ENCODE measurements at regions not wholly inside any gene's neighbourhood (a gene's known extent, or its start where the extent isn't known, plus 50 kb on each side); places are given as distances from the start of the nearest gene placed in this dataset.
A peak's percentile ranks its signal among the peaks of the same experiment; 100 is the strongest.

GRCh38 chr2:234288974-234289455, 207.9 kb downstream of the ARL4C start:
- H3K27me3 Mint-ChIP-seq (ENCODE audit: low read depth) = no peaks in the 10 kb centered on the region
- peaks cover 73% of the 10 kb centered on the region for H3K4me1 Mint-ChIP-seq (ENCODE audit: low read depth)
- peaks cover 17% of the 10 kb centered on the region for H3K36me3 Mint-ChIP-seq (ENCODE audit: low read depth)
- H3K9me3 Mint-ChIP-seq = peaks cover 5% of the 10 kb centered on the region
- H3K4me3 Mint-ChIP-seq = peak overlapping the region; percentile 58
- peak overlapping the region; percentile 99 for H3K27ac Mint-ChIP-seq

- H3K27me3 Mint-ChIP-seq (ENCODE audit: low read depth) = no peaks in the 10 kb centered on the region
- peak overlapping the region; percentile 18 for H3K27ac Mint-ChIP-seq
- H3K36me3 Mint-ChIP-seq (ENCODE audit: low read depth) = peaks cover 24% of the 10 kb centered on the region
- H3K4me1 Mint-ChIP-seq (ENCODE audit: low read depth) = peaks cover 75% of the 10 kb centered on the region
- peaks cover 12% of the 10 kb centered on the region for H3K9me3 Mint-ChIP-seq
- H3K4me3 Mint-ChIP-seq = no peak overlapping the region
These were observed 209.2 kb downstream of the ARL4C start for GRCh38 chr2:234287650-234288049.

GRCh38 chr2:234286956-234287355, 209.9 kb downstream of the ARL4C start:
- Mint-ChIP-seq H3K4me3 (no peak overlapping the region), H3K4me1 (ENCODE audit: low read depth) (peaks cover 71% of the 10 kb centered on the region), H3K9me3 (peaks cover 15% of the 10 kb centered on the region), H3K36me3 (ENCODE audit: low read depth) (peaks cover 28% of the 10 kb centered on the region), H3K27ac (no peak overlapping the region), H3K27me3 (ENCODE audit: low read depth) (no peaks in the 10 kb centered on the region)

GRCh38 chr2:234286118-234286598, 210.7 kb downstream of the ARL4C start:
- peaks cover 15% of the 10 kb centered on the region for H3K9me3 Mint-ChIP-seq
- peaks cover 29% of the 10 kb centered on the region for H3K36me3 Mint-ChIP-seq (ENCODE audit: low read depth)
- peak overlapping the region; percentile 4 for H3K27ac Mint-ChIP-seq
- H3K27me3 Mint-ChIP-seq (ENCODE audit: low read depth) = no peaks in the 10 kb centered on the region
- H3K4me3 Mint-ChIP-seq = no peak overlapping the region
- peaks cover 66% of the 10 kb centered on the region for H3K4me1 Mint-ChIP-seq (ENCODE audit: low read depth)

- Mint-ChIP-seq H3K4me1 (ENCODE audit: low read depth) (peaks cover 66% of the 10 kb centered on the region), H3K36me3 (ENCODE audit: low read depth) (peaks cover 34% of the 10 kb centered on the region), H3K9me3 (peaks cover 19% of the 10 kb centered on the region), H3K27ac (no peak overlapping the region), H3K27me3 (ENCODE audit: low read depth) (no peaks in the 10 kb centered on the region), H3K4me3 (no peak overlapping the region)
These were observed 211.3 kb downstream of the ARL4C start for GRCh38 chr2:234285541-234285940.

GRCh38 chr2:234279637-234280036, 217.2 kb downstream of the ARL4C start:
- H3K27ac Mint-ChIP-seq = peak overlapping the region; percentile 92
- H3K4me3 Mint-ChIP-seq = no peak overlapping the region
- H3K4me1 Mint-ChIP-seq (ENCODE audit: low read depth) = peaks cover 66% of the 10 kb centered on the region

GRCh38 chr2:234278556-234279255, 218.2 kb downstream of the ARL4C start:
- peak overlapping the region; percentile 92 for H3K27ac Mint-ChIP-seq

More at GRCh38 chr2:234279637-234280036, 217.2 kb downstream of the ARL4C start:
- Mint-ChIP-seq H3K36me3 (ENCODE audit: low read depth) (peaks cover 43% of the 10 kb centered on the region), H3K9me3 (peaks cover 40% of the 10 kb centered on the region), H3K27me3 (ENCODE audit: low read depth) (no peaks in the 10 kb centered on the region)

GRCh38 chr2:234275515-234275914, 221.4 kb downstream of the ARL4C start:
- H3K27me3 Mint-ChIP-seq (ENCODE audit: low read depth) = no peaks in the 10 kb centered on the region
- peak overlapping the region; percentile 51 for H3K4me3 Mint-ChIP-seq
- H3K9me3 Mint-ChIP-seq = peaks cover 27% of the 10 kb centered on the region
- peaks cover 29% of the 10 kb centered on the region for H3K36me3 Mint-ChIP-seq (ENCODE audit: low read depth)
- peak overlapping the region; percentile 50 for H3K27ac Mint-ChIP-seq
- H3K4me1 Mint-ChIP-seq (ENCODE audit: low read depth) = peaks cover 74% of the 10 kb centered on the region

More at GRCh38 chr2:234278556-234279255, 218.2 kb downstream of the ARL4C start:
- Mint-ChIP-seq H3K36me3 (ENCODE audit: low read depth) (peaks cover 42% of the 10 kb centered on the region), H3K4me3 (peak overlapping the region; percentile 57), H3K9me3 (peaks cover 41% of the 10 kb centered on the region), H3K27me3 (ENCODE audit: low read depth) (no peaks in the 10 kb centered on the region), H3K4me1 (ENCODE audit: low read depth) (peaks cover 72% of the 10 kb centered on the region)

GRCh38 chr2:234273887-234274584, 222.8 kb downstream of the ARL4C start:
- H3K27me3 Mint-ChIP-seq (ENCODE audit: low read depth) = no peaks in the 10 kb centered on the region
- peak overlapping the region; percentile 45 for H3K4me3 Mint-ChIP-seq
- peak overlapping the region; percentile 86 for H3K27ac Mint-ChIP-seq
- H3K4me1 Mint-ChIP-seq (ENCODE audit: low read depth) = peaks cover 76% of the 10 kb centered on the region
- peaks cover 15% of the 10 kb centered on the region for H3K9me3 Mint-ChIP-seq
- peaks cover 23% of the 10 kb centered on the region for H3K36me3 Mint-ChIP-seq (ENCODE audit: low read depth)

- Mint-ChIP-seq H3K36me3 (ENCODE audit: low read depth) (peaks cover 15% of the 10 kb centered on the region), H3K27ac (peak overlapping the region; percentile 65), H3K27me3 (ENCODE audit: low read depth) (no peaks in the 10 kb centered on the region), H3K4me1 (ENCODE audit: low read depth) (peaks cover 70% of the 10 kb centered on the region), H3K4me3 (no peak overlapping the region), H3K9me3 (peaks cover 6% of the 10 kb centered on the region)
These were observed 221.8 kb downstream of the SPP2 start for GRCh38 chr2:234272069-234272850.

GRCh38 chr2:234271338-234271737, 220.8 kb downstream of the SPP2 start:
- H3K4me3 Mint-ChIP-seq = no peak overlapping the region
- peaks cover 72% of the 10 kb centered on the region for H3K4me1 Mint-ChIP-seq (ENCODE audit: low read depth)
- H3K9me3 Mint-ChIP-seq = peaks cover 6% of the 10 kb centered on the region
- H3K36me3 Mint-ChIP-seq (ENCODE audit: low read depth) = peaks cover 15% of the 10 kb centered on the region
- H3K27ac Mint-ChIP-seq = no peak overlapping the region
- H3K27me3 Mint-ChIP-seq (ENCODE audit: low read depth) = no peaks in the 10 kb centered on the region

- H3K4me3 Mint-ChIP-seq = no peak overlapping the region
- peak overlapping the region; percentile 27 for H3K27ac Mint-ChIP-seq
- H3K9me3 Mint-ChIP-seq = peaks cover 6% of the 10 kb centered on the region
- no peaks in the 10 kb centered on the region for H3K27me3 Mint-ChIP-seq (ENCODE audit: low read depth)
- H3K36me3 Mint-ChIP-seq (ENCODE audit: low read depth) = peaks cover 16% of the 10 kb centered on the region
- H3K4me1 Mint-ChIP-seq (ENCODE audit: low read depth) = peaks cover 60% of the 10 kb centered on the region
These were observed 219.3 kb downstream of the SPP2 start for GRCh38 chr2:234269769-234270204.

GRCh38 chr2:234267534-234267933, 217.0 kb downstream of the SPP2 start:
- Mint-ChIP-seq H3K4me1 (ENCODE audit: low read depth) (peaks cover 41% of the 10 kb centered on the region), H3K27ac (peak overlapping the region; percentile 17), H3K9me3 (peaks cover 7% of the 10 kb centered on the region), H3K36me3 (ENCODE audit: low read depth) (peaks cover 13% of the 10 kb centered on the region), H3K27me3 (ENCODE audit: low read depth) (no peaks in the 10 kb centered on the region), H3K4me3 (no peak overlapping the region)

- Mint-ChIP-seq H3K27me3 (ENCODE audit: low read depth) (no peaks in the 10 kb centered on the region), H3K27ac (peak overlapping the region; percentile 17), H3K9me3 (peaks cover 10% of the 10 kb centered on the region), H3K4me3 (no peak overlapping the region), H3K4me1 (ENCODE audit: low read depth) (peaks cover 35% of the 10 kb centered on the region), H3K36me3 (ENCODE audit: low read depth) (peaks cover 14% of the 10 kb centered on the region)
These were observed 216.4 kb downstream of the SPP2 start for GRCh38 chr2:234266952-234267351.

Measured in T-helper 1 cell treated with Interleukin-12 subunit alpha and Interleukin-12 subunit beta and Interleukin-4 antibody, amounts not matched to agents 30 μg/mL and 1 μg/mL, for 36 hours (primary cell).